CD4-positive, alpha-beta T cell treated with Interleukin-10 for 1 hour (primary cell): ENCODE measurements at regions not wholly inside any gene's neighbourhood (a gene's known extent, or its start where the extent isn't known, plus 50 kb on each side); places are given as distances from the start of the nearest gene placed in this dataset.
A peak's percentile ranks its signal among the peaks of the same experiment; 100 is the strongest.

Experiments
- DNase-seq: peaks from one replicate; pipeline ENCODE4 v3.0.0-alpha.2; 2020

DNA sequence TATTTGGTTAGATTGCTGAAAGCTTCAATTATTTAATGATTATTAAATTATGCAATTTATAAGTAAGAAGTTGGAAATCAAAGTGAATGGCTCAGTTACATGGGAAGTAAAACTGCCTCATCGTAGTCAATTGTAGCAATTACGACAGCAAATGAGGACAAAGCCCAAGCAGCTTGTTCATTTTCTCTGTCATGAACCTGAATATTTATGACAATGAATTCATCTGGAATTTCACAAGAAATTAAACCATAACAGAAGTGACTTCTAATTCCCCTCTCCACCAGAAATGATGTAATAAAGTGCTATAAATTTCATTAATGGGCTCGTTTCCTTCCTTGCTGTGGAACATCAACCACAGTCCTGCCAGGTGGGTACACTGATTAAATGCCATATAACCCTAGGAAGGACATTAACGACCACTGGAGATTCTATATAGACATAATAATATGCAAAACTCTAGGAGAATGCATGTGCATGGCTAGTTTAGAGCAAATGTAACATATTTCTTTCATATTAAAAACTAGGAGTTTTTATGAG is 273.8 kb upstream of the DCBLD2 start:
- no peak for DNase-seq

DNA sequence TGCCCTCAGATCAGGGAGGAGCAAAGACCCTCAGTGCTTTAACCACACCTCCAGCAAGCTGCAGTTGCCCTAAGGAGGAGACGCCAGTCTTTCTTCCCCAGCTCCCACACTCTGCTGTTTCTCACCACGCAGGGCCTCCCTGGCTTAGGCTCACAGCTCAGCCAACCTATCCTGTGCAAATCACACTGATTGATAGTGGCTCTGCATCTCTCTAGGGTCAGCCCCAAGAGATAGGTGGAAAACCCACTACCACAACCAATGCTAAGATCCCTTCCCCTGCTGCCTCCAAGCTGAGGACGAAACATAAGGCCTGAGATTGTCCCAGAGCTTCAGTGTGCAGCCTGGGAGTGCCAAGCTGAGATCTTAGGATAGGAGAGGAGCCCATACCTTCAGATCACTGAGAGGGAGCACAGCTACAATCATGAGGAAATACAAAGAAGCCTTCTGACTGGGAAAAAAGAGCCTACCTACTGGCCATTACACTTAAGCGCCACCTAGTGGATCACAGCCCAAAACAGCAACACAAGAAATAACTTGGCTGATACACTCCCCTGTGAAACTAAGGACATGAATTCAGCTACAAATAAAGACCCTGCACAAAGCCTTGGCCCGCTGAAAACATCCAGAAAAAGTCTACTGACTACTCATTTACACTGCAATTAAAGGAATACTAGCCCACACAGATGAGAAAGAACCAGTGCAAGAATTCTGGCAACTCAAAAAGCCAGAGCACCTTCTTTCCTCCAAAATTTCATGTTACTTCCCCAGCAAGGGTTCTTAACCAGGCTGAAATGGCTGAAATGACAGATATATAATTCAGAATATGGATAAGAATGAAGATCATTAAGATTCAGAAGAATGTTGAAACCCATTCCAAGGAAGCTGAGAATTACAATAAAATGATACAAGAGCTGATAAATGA is 271.5 kb upstream of the DCBLD2 start:
- DNase-seq = peak; percentile 11

DNA sequence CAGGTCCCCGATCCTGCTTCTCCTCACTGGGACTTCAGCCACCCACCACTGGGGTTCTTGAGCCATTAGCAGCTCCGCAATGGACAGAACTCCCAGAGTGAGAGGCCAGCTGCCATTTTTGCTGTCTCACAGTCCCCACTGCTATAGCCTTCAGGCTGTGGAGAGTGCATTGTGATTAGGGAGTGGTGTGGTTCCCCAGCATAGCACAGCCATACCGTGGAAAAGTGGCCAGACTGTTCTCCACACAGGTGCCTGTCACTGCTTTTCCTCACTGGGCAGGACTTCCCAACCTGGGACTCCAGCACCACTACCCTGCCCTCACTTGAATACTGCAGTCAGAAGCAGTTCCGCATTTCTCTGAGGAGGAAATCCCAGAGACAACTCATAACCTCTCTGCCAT is 270.3 kb upstream of the DCBLD2 start:
- DNase-seq = no peak

DNA sequence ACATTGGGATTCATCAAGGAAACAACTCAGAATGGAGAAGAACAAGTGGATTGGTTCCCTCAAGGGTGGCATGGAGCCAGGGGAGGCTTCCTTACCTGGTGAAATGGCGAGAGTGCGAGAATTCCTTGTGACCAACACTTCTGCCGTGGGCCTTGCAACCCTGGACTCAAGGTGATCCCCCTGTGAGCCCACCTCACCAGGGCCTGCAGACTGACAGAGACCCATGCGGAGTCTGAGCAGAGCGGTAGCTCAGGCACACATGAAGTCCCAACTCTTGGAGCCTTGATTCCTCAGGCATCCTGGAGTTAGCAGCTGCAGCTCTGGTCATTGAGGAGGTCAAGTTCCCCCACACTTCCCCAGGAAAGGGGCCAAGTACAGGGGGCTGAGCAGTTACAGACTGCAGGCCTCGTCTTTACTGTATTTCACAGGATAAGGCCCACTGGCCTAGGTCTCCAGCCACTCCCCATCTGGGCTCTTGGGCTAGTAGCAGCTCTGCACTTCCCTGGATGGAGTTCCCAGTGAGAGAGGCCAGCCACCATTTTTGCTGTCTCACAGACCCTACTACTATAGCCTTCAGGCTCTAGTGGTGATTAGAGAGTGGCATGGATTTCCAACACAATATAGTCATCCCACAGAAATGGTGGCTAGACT is 269.5 kb upstream of the DCBLD2 start:
- no peak for DNase-seq

DNA sequence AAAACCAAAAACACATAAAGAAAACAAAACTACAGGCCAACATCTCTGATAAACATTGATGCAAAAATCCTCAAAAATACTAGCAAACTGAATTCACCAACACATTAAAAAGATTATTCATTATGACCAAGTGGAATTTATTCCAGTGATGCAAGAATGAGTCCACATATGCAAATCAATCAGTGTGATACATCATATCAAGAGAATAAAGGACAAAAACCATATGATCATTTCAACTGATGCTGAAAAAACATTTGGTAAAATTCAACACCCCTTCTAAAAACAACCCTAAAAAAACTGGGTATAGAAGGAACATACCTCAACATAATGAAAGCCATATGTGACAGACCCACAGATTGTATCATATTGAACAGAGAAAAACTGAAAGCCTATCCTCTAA is 265.6 kb upstream of the DCBLD2 start:
- DNase-seq = no peak

DNA sequence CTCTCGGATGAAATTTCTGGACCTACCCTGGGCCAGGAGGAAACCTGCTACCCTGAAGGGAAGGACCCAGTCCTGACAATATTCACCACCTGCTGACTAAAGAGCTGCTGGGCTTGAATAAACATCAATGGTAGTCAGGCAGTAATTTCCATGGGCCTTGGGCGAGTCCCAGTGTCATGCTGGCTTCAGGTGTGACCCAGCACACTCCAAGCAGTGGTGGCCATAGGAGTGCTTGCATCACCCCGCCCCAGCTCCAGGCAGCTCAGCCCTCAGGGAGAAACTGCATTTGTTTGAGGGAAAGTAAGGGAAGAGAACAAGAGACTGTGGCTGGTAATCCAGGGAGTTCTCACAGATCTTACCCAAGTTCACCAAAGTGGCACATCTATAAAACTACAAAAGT is 261.8 kb upstream of the DCBLD2 start:
- no peak for DNase-seq

DNA sequence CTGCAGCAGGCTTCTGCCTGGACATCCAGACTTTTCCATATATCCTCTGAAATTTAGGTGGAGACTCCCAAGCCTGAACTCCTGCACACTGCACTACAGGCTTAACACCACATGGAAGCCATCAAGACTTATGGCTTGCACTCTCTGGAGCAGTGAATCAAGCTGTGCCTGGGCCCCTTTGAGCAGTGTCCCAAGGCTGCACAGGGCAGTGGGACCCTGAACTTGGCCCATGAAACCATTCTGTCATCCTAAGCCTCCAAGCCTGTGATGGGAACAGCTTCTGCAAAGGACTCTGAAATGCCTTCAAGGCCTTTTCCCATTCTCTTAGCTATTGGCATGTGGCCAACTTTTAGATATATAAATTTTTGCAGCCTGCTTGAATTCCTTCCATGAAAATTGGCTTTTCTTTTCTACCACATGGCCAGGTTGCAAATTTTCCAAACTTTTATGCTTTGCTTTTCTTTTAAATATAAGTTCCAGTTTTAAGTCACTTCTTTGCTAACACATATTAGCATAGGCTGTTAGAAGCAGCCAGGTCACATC is 257.8 kb upstream of the DCBLD2 start:
- no peak for DNase-seq

DNA sequence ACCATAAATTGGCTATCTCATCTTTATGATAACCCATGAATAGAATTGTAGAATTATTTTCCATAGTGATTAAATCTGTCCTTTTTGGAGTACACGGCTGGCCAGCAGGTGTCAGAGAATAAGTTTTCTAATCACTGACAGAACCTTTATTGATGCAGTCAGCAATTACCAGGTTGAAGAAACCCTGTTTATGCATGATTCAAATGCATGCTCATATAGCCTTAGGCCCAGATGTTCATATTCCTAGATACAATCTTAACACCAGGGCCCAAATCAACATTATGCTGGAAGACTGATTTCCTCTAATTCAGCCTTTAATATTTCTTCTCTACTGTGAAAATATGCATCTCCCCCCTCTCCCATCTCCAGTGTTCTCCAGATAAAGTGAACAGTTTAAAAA is 243.5 kb upstream of the DCBLD2 start:
- DNase-seq = no peak

DNA sequence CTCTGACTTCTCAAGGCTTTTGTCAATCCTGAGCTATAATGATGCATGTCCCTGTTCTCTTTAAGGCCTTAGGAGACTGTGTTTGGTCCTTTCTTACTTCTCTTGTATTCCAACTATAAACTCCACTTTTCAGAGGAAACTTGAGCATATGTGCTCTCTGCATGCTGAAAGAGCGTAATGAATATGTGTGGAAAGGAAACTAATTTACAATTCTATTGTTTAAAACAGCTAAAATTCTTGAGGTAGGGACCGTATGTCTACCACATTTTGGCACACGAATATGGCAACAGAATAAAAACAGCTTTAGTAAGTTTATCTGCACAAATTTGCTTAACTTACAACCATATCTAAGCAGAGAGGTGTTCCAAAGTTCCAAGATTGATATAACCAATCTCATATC is 242.0 kb upstream of the DCBLD2 start:
- no peak for DNase-seq

DNA sequence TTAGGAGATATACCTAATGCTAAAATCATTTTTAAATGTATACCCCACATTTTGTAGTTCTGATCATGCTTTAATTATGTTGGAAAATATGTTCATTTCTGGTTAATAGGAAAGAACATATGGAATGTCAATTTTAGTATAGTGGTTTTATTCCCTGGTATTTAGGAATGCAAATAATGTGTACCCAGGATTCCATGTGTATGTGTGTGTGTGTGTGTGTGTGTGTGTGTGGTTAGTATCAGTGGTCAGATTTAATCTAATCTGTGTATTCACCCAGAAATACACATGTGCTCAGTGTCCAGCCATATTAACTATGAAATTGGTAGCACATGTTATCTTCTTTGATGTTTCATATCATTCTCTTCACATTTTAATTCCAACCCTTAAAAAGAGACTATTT is 233.5 kb upstream of the DCBLD2 start:
- DNase-seq = no peak

DNA sequence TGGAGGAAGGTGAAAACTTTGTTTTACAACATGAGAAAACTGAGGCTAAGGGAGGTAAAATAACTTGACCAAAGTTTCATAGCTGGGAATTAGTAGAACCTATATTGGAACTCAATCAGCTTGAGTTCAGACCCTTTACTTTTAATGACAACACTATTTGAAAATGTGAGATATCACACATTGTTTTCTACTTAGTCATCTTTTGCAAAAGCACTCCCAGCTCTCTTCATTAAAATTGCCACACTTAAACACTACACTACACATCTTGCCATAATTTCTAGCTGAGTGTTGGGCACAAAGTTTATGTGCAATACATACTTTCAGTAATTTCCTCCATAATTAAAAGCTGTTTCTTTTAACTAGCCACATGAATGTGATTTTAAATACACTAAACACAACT is 230.4 kb upstream of the DCBLD2 start:
- DNase-seq = no peak

DNA sequence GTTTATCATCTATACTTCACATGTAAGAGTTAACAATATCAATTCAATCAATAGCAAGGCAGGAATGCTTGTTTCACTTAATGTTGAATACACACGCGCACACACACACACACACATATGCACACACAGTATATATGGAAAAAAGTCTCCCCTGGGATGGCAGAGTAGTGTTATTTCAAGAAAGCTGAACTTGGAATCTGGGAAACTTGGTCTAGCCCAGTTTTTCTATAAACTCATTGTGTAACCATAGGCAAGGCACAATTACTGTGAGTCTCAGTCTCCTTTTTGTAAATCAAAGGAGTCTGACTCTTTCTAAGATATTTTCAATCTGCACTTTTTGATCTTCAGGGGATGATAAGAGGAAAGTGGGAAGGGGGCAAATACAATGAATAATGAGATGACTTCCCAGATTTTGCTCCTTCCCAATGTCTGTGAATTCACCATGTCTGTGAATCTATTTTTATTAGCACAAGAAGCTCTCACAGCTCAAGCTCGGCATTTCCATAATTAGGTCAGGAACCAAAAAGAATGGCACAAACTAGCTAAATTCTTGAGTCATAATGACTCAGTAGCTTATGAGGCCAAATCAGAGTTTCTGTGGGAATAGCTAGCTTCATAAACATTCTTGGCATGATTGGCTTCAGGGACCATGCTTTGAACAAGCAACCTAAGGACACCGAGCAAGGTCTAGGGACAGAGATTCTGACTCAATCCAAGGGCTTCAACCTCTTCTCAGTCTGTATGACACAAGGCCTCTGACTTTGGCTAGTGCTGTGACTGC is 227.4 kb upstream of the DCBLD2 start:
- DNase-seq = no peak

DNA sequence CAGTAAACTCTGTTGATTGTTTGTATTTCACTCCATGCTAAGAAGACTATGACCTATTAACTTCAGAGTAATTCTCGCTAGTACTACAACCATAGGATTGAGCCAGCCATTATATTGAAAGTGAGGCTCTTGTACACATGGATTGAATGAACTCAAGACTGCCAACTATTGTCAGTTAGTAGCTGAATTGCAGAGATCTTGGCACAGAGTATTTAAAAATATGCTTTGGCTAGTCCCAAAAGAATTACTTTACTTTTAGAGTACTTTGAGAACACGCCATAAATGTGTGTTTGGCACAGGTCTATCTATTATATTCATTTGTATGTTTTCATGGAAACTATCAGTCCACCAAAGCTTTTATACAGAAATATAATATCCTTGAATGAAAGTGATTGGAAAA is 226.7 kb upstream of the DCBLD2 start:
- DNase-seq = no peak

DNA sequence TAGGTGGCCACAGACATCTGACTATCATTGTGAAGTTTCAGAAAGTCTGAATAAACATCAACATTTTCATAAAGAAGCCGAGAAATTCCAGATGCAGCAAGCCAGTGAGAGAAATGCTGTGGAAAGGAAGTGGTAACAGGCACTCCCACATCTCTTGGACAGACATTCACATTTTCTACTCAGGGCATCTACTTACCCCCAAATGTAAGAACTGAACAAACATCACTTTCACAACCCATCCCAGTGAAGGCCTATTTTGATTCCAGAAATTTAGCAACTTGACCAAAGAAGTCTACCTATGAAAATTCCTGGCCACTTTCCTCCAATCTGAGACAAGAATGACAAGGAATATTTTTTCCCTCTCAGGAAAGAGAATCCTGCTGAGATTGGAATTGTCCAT is 224.8 kb upstream of the DCBLD2 start:
- DNase-seq = no peak

DNA sequence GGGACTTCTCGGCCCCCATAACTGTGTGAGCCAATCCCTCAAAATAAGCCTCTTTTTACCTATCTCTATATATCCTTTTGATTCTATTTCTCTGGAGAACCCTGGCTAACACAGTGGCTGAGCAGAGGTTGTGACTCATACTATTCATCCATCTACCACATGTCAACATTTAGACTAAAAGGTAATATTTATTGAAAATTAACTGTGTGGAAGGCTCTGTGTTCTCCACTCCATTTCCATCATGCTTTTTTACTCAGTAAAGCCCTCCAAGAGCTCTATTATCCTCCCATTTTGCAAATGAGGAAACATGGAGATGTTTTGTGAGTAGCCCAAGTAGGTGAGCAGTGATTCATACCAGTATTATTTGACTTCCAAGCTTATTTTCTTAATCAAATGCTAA is 217.9 kb upstream of the DCBLD2 start:
- no peak for DNase-seq

DNA sequence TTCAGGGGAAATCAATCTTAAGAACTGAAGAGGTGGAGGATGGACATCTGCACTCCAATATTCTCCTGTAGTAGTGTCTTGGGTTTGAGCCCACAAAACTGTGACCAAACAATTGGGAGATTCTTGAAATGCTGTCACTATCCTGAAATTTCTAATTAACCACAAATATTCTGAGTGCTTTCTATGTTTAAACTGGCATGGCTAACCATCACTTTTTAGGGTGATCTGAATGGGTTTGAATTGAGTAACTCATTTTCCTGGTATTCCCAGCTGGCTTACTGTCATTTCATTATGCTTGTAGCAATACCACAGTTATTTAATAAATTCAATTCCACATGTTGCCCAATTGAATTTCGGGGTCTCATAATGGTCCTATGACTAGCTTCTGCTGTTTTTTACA is 216.9 kb upstream of the DCBLD2 start:
- DNase-seq = no peak

DNA sequence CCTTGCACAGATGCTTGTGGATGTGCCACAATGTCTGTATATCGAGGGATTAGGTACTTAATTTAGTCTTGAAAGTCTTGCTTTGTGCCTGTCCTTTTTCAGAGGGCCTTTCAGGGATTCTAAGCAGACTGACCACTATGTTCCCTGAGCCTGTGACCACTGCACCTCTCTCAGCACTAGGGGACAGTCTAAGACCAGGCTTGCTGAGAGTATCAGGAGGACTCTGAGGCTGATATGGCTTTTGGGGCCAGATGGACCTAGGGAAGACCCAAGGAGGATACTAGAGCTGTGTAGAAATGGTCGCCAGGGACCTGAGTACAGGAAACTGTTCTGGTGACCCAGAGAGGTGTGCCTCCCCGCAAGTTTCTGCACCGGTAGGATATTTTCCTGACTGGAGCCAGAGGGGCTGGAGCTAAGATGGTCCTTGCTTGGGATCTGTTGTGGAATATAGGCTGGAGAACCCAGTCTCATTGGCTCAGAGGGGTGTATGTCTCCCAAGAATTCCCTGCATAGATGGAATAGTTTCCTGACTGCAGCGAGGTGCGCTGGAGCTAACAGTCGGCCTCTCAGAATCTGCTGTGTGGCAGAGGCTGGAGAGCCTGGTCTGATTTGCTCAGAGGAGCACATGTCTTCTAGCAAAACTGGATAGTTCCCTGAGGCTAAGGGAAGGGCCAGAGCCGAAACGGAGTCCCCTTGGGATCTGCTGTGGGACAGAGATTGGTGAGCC is 213.2 kb upstream of the DCBLD2 start:
- no peak for DNase-seq

DNA sequence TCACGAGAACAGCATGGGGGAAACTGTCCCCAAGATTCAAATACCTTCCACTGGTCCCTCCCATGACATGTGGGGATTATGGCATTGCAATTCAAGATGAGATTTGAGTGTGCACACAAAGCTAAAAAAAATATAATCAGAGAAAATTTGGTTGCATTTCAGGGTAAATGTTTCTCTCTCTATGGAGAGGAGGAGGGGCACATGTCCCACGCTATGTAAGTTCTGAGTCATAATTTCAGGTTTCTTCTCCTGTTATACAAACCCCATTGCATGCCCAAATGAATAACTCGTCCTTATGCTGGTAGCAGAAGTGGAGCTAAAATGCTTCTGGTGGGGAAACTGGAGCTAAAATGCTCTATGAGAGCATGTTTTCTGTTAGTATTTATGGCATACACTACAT is 209.7 kb upstream of the DCBLD2 start:
- no peak for DNase-seq

DNA sequence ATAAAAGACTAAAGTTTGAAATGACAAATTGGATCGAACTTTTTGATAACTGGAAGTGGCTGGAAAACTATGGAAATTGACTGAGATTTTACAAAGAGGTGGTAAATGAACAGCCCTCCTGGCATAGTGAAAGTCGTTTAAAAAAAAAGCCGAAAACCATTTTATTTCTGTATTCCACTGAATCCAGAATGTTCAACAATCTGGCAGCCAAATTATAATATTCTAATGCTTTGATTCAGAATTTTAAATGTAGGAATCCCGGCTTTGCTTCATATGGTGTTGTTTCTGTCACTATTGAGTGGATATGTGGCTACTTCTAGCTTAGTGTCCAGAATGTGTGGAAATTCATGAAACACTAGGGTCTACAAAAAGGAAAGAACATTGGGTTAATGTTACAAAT is 208.9 kb upstream of the DCBLD2 start:
- DNase-seq = no peak

DNA sequence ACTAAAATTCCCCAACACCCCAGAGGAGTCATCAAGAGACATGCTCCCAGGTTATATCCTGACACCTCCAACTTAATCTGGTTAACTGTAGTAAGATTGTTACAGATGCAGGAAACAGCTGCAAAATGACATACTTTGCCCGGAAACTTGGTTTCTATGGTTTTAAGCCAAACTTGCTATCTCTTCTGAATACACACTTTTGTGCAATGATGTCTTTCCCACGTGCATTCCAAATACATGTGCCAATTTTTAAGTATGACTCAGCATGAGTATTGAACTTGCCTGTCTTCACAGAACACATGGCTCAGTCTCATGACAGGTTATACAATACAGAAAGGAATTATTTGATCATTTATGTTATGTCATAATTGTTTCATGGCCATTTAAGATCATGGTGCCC is 207.0 kb upstream of the DCBLD2 start:
- no peak for DNase-seq

DNA sequence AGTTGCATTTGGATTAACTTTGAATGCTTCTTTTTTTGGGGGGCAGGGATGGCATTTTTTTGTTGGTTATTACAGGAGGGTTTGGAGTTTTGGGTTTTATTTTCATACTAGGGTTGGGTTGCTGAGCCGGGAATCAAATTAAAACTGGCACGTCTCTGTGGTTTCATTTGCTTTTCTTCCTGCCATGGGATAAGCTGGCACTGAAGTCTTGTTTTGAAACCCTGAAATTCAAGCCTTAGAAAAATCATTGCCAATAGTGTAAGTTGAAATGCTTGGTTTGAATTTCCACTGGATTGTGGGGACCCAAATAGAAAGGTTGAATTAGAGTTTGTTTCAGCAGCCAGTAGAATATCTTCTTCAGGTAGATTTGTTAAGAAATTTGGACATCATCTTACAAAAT is 193.1 kb upstream of the DCBLD2 start:
- no peak for DNase-seq

DNA sequence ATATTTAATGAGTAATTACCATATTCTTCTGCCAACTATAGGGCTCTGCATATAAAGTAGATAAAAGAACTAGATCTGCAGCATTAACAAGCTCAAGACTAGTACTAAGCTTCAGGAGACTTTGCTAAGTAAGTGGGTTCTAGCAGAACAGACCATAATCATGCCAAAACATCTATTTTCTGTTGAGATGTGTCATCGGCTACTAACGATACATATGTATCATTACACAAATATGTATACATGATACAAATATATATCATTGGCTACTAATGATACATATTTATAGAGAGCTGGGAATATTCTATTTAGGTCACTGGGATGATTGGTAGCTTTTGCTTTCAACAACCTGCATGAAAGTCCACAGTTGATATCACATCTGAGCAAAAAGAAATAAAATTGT is 185.8 kb upstream of the DCBLD2 start:
- no peak for DNase-seq

DNA sequence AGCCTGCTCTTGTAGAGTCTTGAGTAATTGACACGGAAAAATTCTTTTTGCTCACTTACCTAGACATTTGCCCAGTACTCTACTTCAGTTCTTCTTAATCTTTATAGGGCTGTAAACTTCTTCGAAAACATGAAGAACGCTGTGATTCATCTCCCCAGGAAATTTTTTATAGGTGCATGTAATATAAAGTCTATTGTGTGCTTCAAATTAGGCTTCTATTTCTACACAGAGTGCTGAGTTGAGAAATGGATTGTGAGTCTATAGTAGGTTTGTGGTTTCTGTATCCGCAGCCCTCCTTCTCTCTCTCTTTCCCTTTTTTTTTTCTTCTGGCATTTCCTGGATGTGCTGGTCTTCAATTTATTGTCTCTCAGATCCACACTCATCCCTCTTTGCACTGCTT is 183.3 kb upstream of the DCBLD2 start:
- DNase-seq = no peak
